ENCODE measurements at regions not wholly inside any gene's neighbourhood (a gene's known extent, or its start where the extent isn't known, plus 50 kb on each side); places are given as distances from the start of the nearest gene placed in this dataset.

- H3K4me3 Mint-ChIP-seq: no peak overlapping the region
Observed at GRCh38 chr18:66759050-66759828, 155.3 kb upstream of the CDH19 start.

DNA sequence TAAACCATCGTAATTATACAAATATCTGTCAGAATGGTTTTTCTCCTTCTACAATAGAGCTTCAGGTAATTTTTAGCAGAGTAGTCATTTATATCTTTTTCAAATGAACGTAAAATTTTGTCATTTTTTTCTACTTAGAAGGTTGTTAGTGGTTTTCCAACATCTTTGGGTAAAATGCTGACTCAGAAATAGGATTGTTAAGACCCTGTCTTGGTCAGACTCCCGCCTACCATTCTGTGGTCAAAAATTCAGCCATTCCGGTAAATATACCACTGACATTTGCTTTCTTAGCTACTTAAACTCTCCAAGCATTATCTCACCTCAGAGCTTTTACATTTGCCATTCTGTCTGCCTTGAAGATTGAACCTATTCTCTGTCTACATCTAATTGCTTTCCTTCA, 154.1 kb upstream of the CDH19 start:
- Mint-ChIP-seq H3K27ac (ENCODE audit: low read depth) (no peak overlapping the region), H3K4me3 (no peak overlapping the region), H3K36me3 (ENCODE audit: insufficient read depth) (no peaks in the 10 kb centered on the region), H3K9me3 (peaks cover 6% of the 10 kb centered on the region), H3K4me1 (no peaks in the 10 kb centered on the region), H3K27me3 (no peaks in the 10 kb centered on the region)
- ATAC-seq (replicated peaks; ENCODE audit: extremely low read depth, poor library complexity, severe bottlenecking): no peak
- DNase-seq (ENCODE audit: low spot score in 2 of 2): no peak

More at GRCh38 chr18:66759050-66759828, 155.3 kb upstream of the CDH19 start:
- Mint-ChIP-seq H3K27me3 (no peaks in the 10 kb centered on the region), H3K9me3 (peaks cover 6% of the 10 kb centered on the region), H3K36me3 (ENCODE audit: insufficient read depth) (no peaks in the 10 kb centered on the region), H3K4me1 (no peaks in the 10 kb centered on the region), H3K27ac (ENCODE audit: low read depth) (no peak overlapping the region)
- ATAC-seq (replicated peaks; ENCODE audit: extremely low read depth, poor library complexity, severe bottlenecking): no peak
- no peak for DNase-seq (ENCODE audit: low spot score in 2 of 2)

- DNase-seq (ENCODE audit: low spot score in 2 of 2) (no peak), ATAC-seq (replicated peaks; ENCODE audit: extremely low read depth, poor library complexity, severe bottlenecking) (no peak)
- Mint-ChIP-seq H3K4me3 (no peak overlapping the region), H3K27ac (ENCODE audit: low read depth) (no peak overlapping the region), H3K27me3 (no peaks in the 10 kb centered on the region), H3K9me3 (no peaks in the 10 kb centered on the region), H3K4me1 (no peaks in the 10 kb centered on the region), H3K36me3 (ENCODE audit: insufficient read depth) (no peaks in the 10 kb centered on the region)
Observed at GRCh38 chr18:66754335-66754734, 150.4 kb upstream of the CDH19 start.

- no peaks in the 10 kb centered on the region for H3K9me3 Mint-ChIP-seq
Observed at GRCh38 chr18:66752733-66753132, 148.8 kb upstream of the CDH19 start.

GRCh38 chr18:66749481-66750035, 145.7 kb upstream of the CDH19 start:
- Mint-ChIP-seq H3K27me3 (no peaks in the 10 kb centered on the region), H3K9me3 (peaks cover under 1% of the 10 kb centered on the region), H3K36me3 (ENCODE audit: insufficient read depth) (no peaks in the 10 kb centered on the region), H3K27ac (ENCODE audit: low read depth) (no peak overlapping the region), H3K4me3 (no peak overlapping the region), H3K4me1 (no peaks in the 10 kb centered on the region)
- ATAC-seq (replicated peaks; ENCODE audit: extremely low read depth, poor library complexity, severe bottlenecking) (no peak), DNase-seq (ENCODE audit: low spot score in 2 of 2) (no peak)

More at GRCh38 chr18:66752733-66753132, 148.8 kb upstream of the CDH19 start:
- Mint-ChIP-seq H3K4me3 (no peak overlapping the region), H3K27ac (ENCODE audit: low read depth) (no peak overlapping the region), H3K4me1 (no peaks in the 10 kb centered on the region), H3K27me3 (no peaks in the 10 kb centered on the region), H3K36me3 (ENCODE audit: insufficient read depth) (no peaks in the 10 kb centered on the region)
- ATAC-seq (replicated peaks; ENCODE audit: extremely low read depth, poor library complexity, severe bottlenecking) (no peak), DNase-seq (ENCODE audit: low spot score in 2 of 2) (no peak)

- no peak for ATAC-seq (replicated peaks; ENCODE audit: extremely low read depth, poor library complexity, severe bottlenecking)
- H3K27ac Mint-ChIP-seq (ENCODE audit: low read depth): no peak overlapping the region
- H3K36me3 Mint-ChIP-seq (ENCODE audit: insufficient read depth): no peaks in the 10 kb centered on the region
- no peaks in the 10 kb centered on the region for H3K4me1 Mint-ChIP-seq
- DNase-seq (ENCODE audit: low spot score in 2 of 2): no peak
- no peaks in the 10 kb centered on the region for H3K27me3 Mint-ChIP-seq
- H3K9me3 Mint-ChIP-seq: peaks cover 5% of the 10 kb centered on the region
- H3K4me3 Mint-ChIP-seq: no peak overlapping the region
Observed at GRCh38 chr18:66749030-66749429, 145.1 kb upstream of the CDH19 start.

DNA sequence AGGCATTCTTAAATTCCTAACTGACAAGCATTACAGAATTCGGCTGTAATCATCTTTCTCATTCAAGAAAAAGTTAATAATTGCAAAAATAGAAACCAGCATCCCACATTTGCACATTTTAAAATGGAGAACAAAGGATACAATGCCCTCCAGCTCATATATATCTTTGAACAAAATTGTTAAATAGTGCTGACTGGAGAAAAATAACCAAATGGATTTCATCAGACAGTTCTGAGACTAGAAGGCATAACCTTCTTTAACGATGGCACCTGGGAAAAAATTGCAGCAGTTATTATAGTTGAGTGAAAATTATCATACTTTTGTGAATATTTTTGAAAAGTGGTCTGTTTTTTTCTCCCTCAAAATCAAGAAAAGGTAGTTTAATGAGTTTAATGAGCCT, 138.9 kb upstream of the CDH19 start:
- Mint-ChIP-seq H3K4me3 (no peak overlapping the region), H3K27ac (ENCODE audit: low read depth) (no peak overlapping the region), H3K4me1 (no peaks in the 10 kb centered on the region), H3K36me3 (ENCODE audit: insufficient read depth) (no peaks in the 10 kb centered on the region), H3K27me3 (no peaks in the 10 kb centered on the region), H3K9me3 (peaks cover 25% of the 10 kb centered on the region)
- ATAC-seq (replicated peaks; ENCODE audit: extremely low read depth, poor library complexity, severe bottlenecking) (no peak), DNase-seq (ENCODE audit: low spot score in 2 of 2) (no peak)

DNA sequence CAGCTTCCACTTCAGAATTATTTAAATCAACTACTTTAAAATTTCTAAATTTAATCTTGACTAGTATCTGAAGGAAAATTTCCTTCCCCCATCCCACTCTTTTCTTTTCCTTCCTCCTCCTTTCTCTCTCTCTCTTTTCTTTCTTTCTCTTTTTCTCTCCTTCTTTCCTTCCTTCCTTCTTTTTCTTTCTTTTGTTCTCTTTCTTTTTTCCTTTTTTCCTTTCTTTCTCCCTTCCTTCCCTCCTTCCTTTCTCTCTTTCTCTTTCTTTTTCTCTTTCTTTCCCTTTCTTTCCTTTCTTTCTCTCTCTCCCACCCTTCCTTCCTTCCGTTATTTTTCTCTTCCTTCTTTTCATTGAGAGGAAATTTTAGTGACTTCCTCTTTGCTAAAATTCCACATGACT, 132.0 kb upstream of the CDH19 start:
- no peak overlapping the region for H3K27ac Mint-ChIP-seq (ENCODE audit: low read depth)
- H3K4me3 Mint-ChIP-seq: no peak overlapping the region
- H3K4me1 Mint-ChIP-seq: no peaks in the 10 kb centered on the region
- no peak for DNase-seq (ENCODE audit: low spot score in 2 of 2)
- no peaks in the 10 kb centered on the region for H3K27me3 Mint-ChIP-seq
- peaks cover 19% of the 10 kb centered on the region for H3K9me3 Mint-ChIP-seq
- H3K36me3 Mint-ChIP-seq (ENCODE audit: insufficient read depth): no peaks in the 10 kb centered on the region
- ATAC-seq (replicated peaks; ENCODE audit: extremely low read depth, poor library complexity, severe bottlenecking): no peak

DNA sequence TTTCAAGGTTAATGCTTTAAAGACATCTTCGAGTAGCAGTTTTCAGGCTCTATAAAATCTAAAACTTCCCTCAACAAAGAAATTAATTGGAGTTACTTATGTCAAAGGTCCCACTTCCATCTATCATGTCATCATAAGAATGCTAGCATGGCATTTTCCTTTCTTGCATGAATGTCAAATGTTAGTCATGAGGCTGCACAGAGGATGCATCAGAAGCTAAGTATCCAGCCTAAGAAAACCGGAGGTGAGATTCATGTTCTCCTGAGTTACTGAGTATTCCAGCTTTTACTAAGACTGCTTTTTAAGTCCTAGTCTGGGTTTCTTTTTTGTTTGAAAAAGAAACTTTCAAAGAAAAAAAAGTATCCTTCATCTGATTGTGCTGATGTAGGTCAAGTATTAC, 130.6 kb upstream of the CDH19 start:
- Mint-ChIP-seq H3K4me1 (no peaks in the 10 kb centered on the region), H3K27ac (ENCODE audit: low read depth) (no peak overlapping the region), H3K36me3 (ENCODE audit: insufficient read depth) (no peaks in the 10 kb centered on the region), H3K27me3 (no peaks in the 10 kb centered on the region), H3K4me3 (no peak overlapping the region), H3K9me3 (peaks cover 14% of the 10 kb centered on the region)
- DNase-seq (ENCODE audit: low spot score in 2 of 2) (no peak), ATAC-seq (replicated peaks; ENCODE audit: extremely low read depth, poor library complexity, severe bottlenecking) (no peak)

DNA sequence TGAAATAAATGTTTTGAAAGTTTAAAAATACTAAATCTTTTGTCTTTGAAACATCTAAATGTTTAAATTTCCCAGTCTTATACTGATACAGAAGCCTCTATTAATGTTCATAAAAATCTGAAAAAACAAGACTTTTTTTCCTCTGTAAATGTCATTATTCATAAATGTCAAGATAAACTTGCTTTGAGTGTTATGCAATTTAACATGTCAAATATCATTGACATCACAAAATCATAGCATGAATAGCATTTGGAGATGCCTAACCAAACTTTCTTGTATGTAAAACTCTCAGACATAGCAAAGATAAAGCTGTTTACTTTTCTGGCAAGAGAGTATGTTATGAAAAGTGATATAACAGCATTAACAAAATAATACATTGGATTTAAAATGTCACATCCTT, 128.0 kb upstream of the CDH19 start:
- DNase-seq (ENCODE audit: low spot score in 2 of 2) (no peak), ATAC-seq (replicated peaks; ENCODE audit: extremely low read depth, poor library complexity, severe bottlenecking) (no peak)
- no peak overlapping the region for H3K4me3 Mint-ChIP-seq
- H3K4me1 Mint-ChIP-seq: no peaks in the 10 kb centered on the region
- H3K9me3 Mint-ChIP-seq: peaks cover 14% of the 10 kb centered on the region
- no peaks in the 10 kb centered on the region for H3K27me3 Mint-ChIP-seq
- no peaks in the 10 kb centered on the region for H3K36me3 Mint-ChIP-seq (ENCODE audit: insufficient read depth)
- H3K27ac Mint-ChIP-seq (ENCODE audit: low read depth): no peak overlapping the region

DNA sequence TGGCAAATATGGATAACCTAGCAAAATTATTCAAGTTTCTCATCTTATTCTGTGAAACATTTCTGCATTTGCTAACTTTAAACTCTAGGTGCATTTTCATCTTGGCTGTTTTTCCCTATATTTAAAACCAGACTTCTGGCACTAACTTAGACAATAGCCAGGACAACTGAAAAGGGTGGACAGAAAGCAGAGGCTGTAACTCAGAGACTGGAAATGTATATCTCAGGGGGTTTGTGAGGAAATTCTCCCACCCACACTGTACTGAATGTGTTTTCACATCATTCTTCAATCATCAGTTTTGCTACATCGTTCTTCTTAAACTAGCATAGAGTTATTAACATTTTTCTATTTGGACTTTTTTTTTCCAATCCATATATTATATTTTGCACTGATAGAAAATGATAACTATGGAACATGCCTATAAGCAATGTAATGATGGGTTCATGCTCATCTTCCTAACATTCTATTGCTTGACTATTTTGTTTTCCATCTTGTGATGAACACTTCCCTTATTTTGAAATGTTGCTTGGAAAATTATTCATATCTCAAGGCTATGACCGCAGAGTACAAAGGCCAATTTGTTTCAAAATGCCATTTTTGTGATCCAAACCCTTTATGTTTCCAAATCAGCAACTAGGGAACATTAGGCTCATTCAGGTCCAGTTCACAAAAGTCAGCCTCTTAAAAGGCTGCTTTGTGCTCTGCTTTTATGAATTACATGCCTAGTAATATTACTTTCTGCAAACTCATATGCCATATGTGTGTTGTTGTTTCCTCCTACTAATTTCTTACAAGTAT, 125.8 kb upstream of the CDH19 start:
- Mint-ChIP-seq H3K4me3 (no peak overlapping the region), H3K36me3 (ENCODE audit: insufficient read depth) (no peaks in the 10 kb centered on the region), H3K27me3 (no peaks in the 10 kb centered on the region), H3K27ac (ENCODE audit: low read depth) (no peak overlapping the region), H3K4me1 (no peaks in the 10 kb centered on the region), H3K9me3 (no peaks in the 10 kb centered on the region)
- DNase-seq (ENCODE audit: low spot score in 2 of 2) (no peak), ATAC-seq (replicated peaks; ENCODE audit: extremely low read depth, poor library complexity, severe bottlenecking) (no peak)

DNA sequence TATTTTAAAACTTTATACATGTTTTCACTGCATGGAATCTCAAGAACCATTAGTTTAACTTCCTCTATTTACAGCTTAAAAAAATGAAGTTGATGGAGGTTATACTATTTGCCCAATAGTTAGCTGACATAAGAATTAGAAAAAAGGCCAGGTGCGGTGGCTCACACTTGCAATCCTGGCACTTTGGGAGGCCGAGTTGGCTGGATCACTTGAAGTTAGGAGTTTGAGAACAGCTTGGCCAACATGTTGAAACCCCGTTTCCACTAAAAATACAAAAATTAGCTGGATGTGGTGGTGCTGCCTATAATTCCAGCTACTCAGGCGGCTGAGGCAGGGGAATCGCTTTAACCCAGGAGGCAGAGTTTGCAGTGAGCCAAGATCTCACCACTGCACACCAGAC, 125.1 kb upstream of the CDH19 start:
- no peaks in the 10 kb centered on the region for H3K4me1 Mint-ChIP-seq
- no peak overlapping the region for H3K4me3 Mint-ChIP-seq
- no peak for DNase-seq (ENCODE audit: low spot score in 2 of 2)
- no peak for ATAC-seq (replicated peaks; ENCODE audit: extremely low read depth, poor library complexity, severe bottlenecking)
- no peaks in the 10 kb centered on the region for H3K36me3 Mint-ChIP-seq (ENCODE audit: insufficient read depth)
- H3K27me3 Mint-ChIP-seq: no peaks in the 10 kb centered on the region
- H3K27ac Mint-ChIP-seq (ENCODE audit: low read depth): no peak overlapping the region
- no peaks in the 10 kb centered on the region for H3K9me3 Mint-ChIP-seq

GRCh38 chr18:66727991-66728390, 124.1 kb upstream of the CDH19 start:
- H3K4me1 Mint-ChIP-seq: no peaks in the 10 kb centered on the region
- no peak overlapping the region for H3K4me3 Mint-ChIP-seq
- no peak for ATAC-seq (replicated peaks; ENCODE audit: extremely low read depth, poor library complexity, severe bottlenecking)
- H3K36me3 Mint-ChIP-seq (ENCODE audit: insufficient read depth): no peaks in the 10 kb centered on the region
- H3K9me3 Mint-ChIP-seq: no peaks in the 10 kb centered on the region
- no peaks in the 10 kb centered on the region for H3K27me3 Mint-ChIP-seq
- no peak overlapping the region for H3K27ac Mint-ChIP-seq (ENCODE audit: low read depth)
- DNase-seq (ENCODE audit: low spot score in 2 of 2): no peak

Data from central memory CD8-positive, alpha-beta T cell (primary cell).